PC-3 (cell line): ENCODE measurements at regions not wholly inside any gene's neighbourhood (a gene's known extent, or its start where the extent isn't known, plus 50 kb on each side); places are given as distances from the start of the nearest gene placed in this dataset.

ENCODE experiments used
- ATAC-seq: fragments of 200-7000 bp; cut with Tn5 transposase; 2 replicates; pipeline ENCODE4 v1.9.1; 2020; ENCODE audit warnings: mild to moderate bottlenecking, moderate library complexity
- BruUV-seq: library from RNA; stranded (reverse); fragments of 400-500 nt; replicated peaks from 2 replicates; lab custom pipeline; 2021; lab: Mats Ljungman, UMichigan
- CTCF ChIA-PET: fragments of 300-600 bp; sonication (Branson Sonifier 250); formaldehyde crosslinking; loops from one replicate; lab custom pipeline; 2022; ENCODE audit warnings: antibody characterized with exemption; lab: Charles Lee
- POLR2A ChIA-PET: fragments of 300-600 bp; sonication (Branson Sonifier 250); formaldehyde crosslinking; loops from one replicate; lab custom pipeline; 2022; ENCODE audit warnings: antibody characterized with exemption; ENCODE audit not compliant: unreplicated experiment; lab: Charles Lee
- DNase-seq: peaks from one replicate; pipeline ENCODE4 v3.0.0-alpha.2; 2015
- H2AFZ ChIP-seq: fragments of 300-600 bp; sonication (generic); 2 replicates; pipeline ENCODE4 v1.6.0; 2016; ENCODE audit warnings: antibody characterized with exemption, low read length
- H3F3A ChIP-seq: fragments of 300-600 bp; sonication (generic); one replicate; pipeline ENCODE4 v1.6.0; 2017; ENCODE audit warnings: antibody characterized with exemption, low read length, control low read depth, mild to moderate bottlenecking; ENCODE audit not compliant: unreplicated experiment
- H3K27ac ChIP-seq: fragments of 300-600 bp; sonication (generic); 2 replicates; pipeline ENCODE4 v1.5.1; 2016; ENCODE audit warnings: mild to moderate bottlenecking, low read length
- H3K27me3 ChIP-seq: fragments of 300-600 bp; sonication (generic); 2 replicates; pipeline ENCODE4 v1.6.1; 2016; ENCODE audit warnings: low read length, mixed read lengths
- H3K36me3 ChIP-seq: fragments of 300-600 bp; sonication (generic); 2 replicates; pipeline ENCODE4 v1.6.1; 2016; ENCODE audit warnings: low read depth, mixed run types, low read length, mixed read lengths
- H3K4me1 ChIP-seq: fragments of 300-600 bp; sonication (generic); 2 replicates; pipeline ENCODE4 v1.5.1; 2016; ENCODE audit warnings: low read length; ENCODE audit not compliant: insufficient read depth
- H3K4me2 ChIP-seq: fragments of 300-600 bp; sonication (generic); 2 replicates; pipeline ENCODE4 v1.6.0; 2016; ENCODE audit warnings: low read length
- H3K4me3 ChIP-seq: fragments of 300-600 bp; sonication (generic); 2 replicates; pipeline ENCODE4 v1.5.1; 2016; ENCODE audit warnings: mild to moderate bottlenecking, low read length, mixed read lengths
- H3K79me2 ChIP-seq: fragments of 300-600 bp; sonication (generic); 2 replicates; pipeline ENCODE4 v1.6.1; 2017; ENCODE audit warnings: low read length, mixed read lengths
- H3K9ac ChIP-seq: fragments of 300-600 bp; sonication (generic); 2 replicates; pipeline ENCODE4 v1.6.0; 2016; ENCODE audit warnings: mild to moderate bottlenecking, low read length
- H3K9me2 ChIP-seq: fragments of 300-600 bp; sonication (generic); replicated peaks from 2 replicates; pipeline ENCODE4 v1.6.1; 2016; ENCODE audit warnings: mixed run types, low read length, mixed read lengths
- H3K9me3 ChIP-seq: fragments of 300-600 bp; sonication (generic); 2 replicates; pipeline ENCODE4 v1.6.1; 2016; ENCODE audit warnings: low read length, mixed read lengths
- H4K20me1 ChIP-seq: fragments of 300-600 bp; sonication (generic); 2 replicates; pipeline ENCODE4 v1.6.1; 2016; ENCODE audit warnings: low read length, mixed read lengths
- EZH2 ChIP-seq: fragments of 300-600 bp; sonication (generic); IDR thresholded peaks from one replicate; pipeline ENCODE4 v1.6.1; 2017; ENCODE audit warnings: antibody characterized with exemption, mild to moderate bottlenecking, low read length; ENCODE audit not compliant: unreplicated experiment
- EZH2phosphoT487 ChIP-seq: fragments of 300-600 bp; sonication (generic); IDR thresholded peaks from 2 replicates; pipeline ENCODE4 v1.6.1; 2018; ENCODE audit warnings: mild to moderate bottlenecking, antibody characterized with exemption, low read length, borderline replicate concordance
- intact Hi-C: fragments of 100-400 bp; cut with micrococcal nuclease; formaldehyde crosslinking; loops from 2 replicates; pipeline ENCODE4 v1.9.0; 2023
- TF ChIP-seq, protein P1 (sequence below): fragments of 300-600 bp; sonication (generic); conservative IDR thresholded peaks from 2 replicates; pipeline ENCODE4 v1.5.1; 2017; ENCODE audit warnings: antibody characterized with exemption, low read depth, mild to moderate bottlenecking, low read length

GRCh38 chr16:51487880-51488279, 336.8 kb upstream of the SALL1 start:
- Histone ChIP-seq H3K9me2 (no peaks in the 10 kb centered on the region), H3K27ac (no peak overlapping the region), H3F3A (no peaks in the 10 kb centered on the region), H3K79me2 (no peaks in the 10 kb centered on the region), H3K9me3 (0 out of 2 replicates have a peak, but pooled peaks cover 5% of the 10 kb centered on the region), H3K4me1 (no peaks in the 10 kb centered on the region), H3K9ac (no peak overlapping the region), H3K4me2 (no peak overlapping the region), H4K20me1 (no peaks in the 10 kb centered on the region), H3K27me3 (no peaks in the 10 kb centered on the region), H2AFZ (no peak overlapping the region), H3K36me3 (no peaks in the 10 kb centered on the region), H3K4me3 (no peak overlapping the region)
- intact Hi-C loops, result no loop called here
- ATAC-seq (no peak), DNase-seq (no peak)
- TF ChIP-seq, protein P1, sequence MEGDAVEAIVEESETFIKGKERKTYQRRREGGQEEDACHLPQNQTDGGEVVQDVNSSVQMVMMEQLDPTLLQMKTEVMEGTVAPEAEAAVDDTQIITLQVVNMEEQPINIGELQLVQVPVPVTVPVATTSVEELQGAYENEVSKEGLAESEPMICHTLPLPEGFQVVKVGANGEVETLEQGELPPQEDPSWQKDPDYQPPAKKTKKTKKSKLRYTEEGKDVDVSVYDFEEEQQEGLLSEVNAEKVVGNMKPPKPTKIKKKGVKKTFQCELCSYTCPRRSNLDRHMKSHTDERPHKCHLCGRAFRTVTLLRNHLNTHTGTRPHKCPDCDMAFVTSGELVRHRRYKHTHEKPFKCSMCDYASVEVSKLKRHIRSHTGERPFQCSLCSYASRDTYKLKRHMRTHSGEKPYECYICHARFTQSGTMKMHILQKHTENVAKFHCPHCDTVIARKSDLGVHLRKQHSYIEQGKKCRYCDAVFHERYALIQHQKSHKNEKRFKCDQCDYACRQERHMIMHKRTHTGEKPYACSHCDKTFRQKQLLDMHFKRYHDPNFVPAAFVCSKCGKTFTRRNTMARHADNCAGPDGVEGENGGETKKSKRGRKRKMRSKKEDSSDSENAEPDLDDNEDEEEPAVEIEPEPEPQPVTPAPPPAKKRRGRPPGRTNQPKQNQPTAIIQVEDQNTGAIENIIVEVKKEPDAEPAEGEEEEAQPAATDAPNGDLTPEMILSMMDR, result no peak
- TF ChIP-seq EZH2 (no peak), EZH2phosphoT487 (no peak)
- BruUV-seq, result no TSS peak
- CTCF ChIA-PET, result no interaction called here
- POLR2A ChIA-PET, result no interaction called here

- Histone ChIP-seq H3K4me1 (no peaks in the 10 kb centered on the region), H3K36me3 (no peaks in the 10 kb centered on the region), H3K27me3 (no peaks in the 10 kb centered on the region), H3K9me2 (no peaks in the 10 kb centered on the region), H3K4me2 (no peak overlapping the region), H3K27ac (no peak overlapping the region), H3K79me2 (no peaks in the 10 kb centered on the region), H3K4me3 (no peak overlapping the region), H3F3A (no peaks in the 10 kb centered on the region), H2AFZ (no peak overlapping the region), H3K9me3 (no peaks in the 10 kb centered on the region), H3K9ac (no peak overlapping the region), H4K20me1 (no peaks in the 10 kb centered on the region)
- no peak for DNase-seq
- intact Hi-C loops, result no loop called here
- TF ChIP-seq EZH2phosphoT487, result no peak
- TF ChIP-seq EZH2, result no peak
- TF ChIP-seq, protein P1, result no peak
- ATAC-seq, result no peak
- no TSS peak for BruUV-seq
- ChIA-PET CTCF (no interaction called here), POLR2A (no interaction called here)
Measured at GRCh38 chr16:51474414-51475091, 323.5 kb upstream of the SALL1 start.

DNA sequence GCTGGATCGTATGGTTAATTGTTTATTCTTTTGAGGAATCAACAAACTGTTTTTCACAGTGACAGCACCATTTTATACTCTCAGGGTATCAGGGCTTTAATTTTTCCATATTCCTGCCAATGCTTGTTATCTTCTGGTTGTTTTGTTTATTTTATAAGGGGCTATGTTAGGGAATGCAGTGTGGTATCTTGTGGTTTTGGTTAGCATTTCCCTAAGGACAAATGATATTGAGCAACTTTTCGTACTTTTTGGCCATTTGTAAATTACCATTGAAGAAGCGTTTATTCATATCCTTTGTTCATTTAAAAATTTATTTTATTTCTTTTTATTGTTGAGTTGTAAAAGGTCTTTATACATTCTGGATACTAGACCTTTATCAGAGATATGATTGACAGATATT, 322.0 kb upstream of the SALL1 start:
- TF ChIP-seq, protein P1, result no peak
- TF ChIP-seq EZH2 (no peak), EZH2phosphoT487 (no peak)
- ATAC-seq, result no peak
- CTCF ChIA-PET, result no interaction called here
- no peaks in the 10 kb centered on the region for H3K4me1 ChIP-seq
- H3K4me2 ChIP-seq, result no peak overlapping the region
- H3K9me3 ChIP-seq, result no peaks in the 10 kb centered on the region
- no peaks in the 10 kb centered on the region for H3K36me3 ChIP-seq
- H3K27me3 ChIP-seq, result no peaks in the 10 kb centered on the region
- DNase-seq, result no peak
- no peak overlapping the region for H3K9ac ChIP-seq
- H2AFZ ChIP-seq, result no peak overlapping the region
- POLR2A ChIA-PET, result no interaction called here
- no peaks in the 10 kb centered on the region for H3K9me2 ChIP-seq
- intact Hi-C loops, result no loop called here
- H3K79me2 ChIP-seq, result no peaks in the 10 kb centered on the region
- H4K20me1 ChIP-seq, result no peaks in the 10 kb centered on the region
- H3F3A ChIP-seq, result no peaks in the 10 kb centered on the region
- BruUV-seq, result no TSS peak
- no peak overlapping the region for H3K4me3 ChIP-seq
- H3K27ac ChIP-seq, result no peak overlapping the region
